Erythroblast (primary cell): ENCODE measurements at regions not wholly inside any gene's neighbourhood (a gene's known extent, or its start where the extent isn't known, plus 50 kb on each side); places are given as distances from the start of the nearest gene placed in this dataset.

Experiments used
- DNase-seq, 2 experiments: peaks; one replicate each; lab custom pipeline; 2025; lab: John Stamatoyannopoulos, UW
- GATA1 ChIP-seq: IDR thresholded peaks from 2 replicates; pipeline ENCODE4 v1.6.1; 2011; ENCODE audit warnings: low read depth, mild to moderate bottlenecking, control low read depth, low read length, moderate library complexity
- POLR2A ChIP-seq: IDR thresholded peaks from 2 replicates; pipeline ENCODE4 v1.6.1; 2011; ENCODE audit warnings: mild to moderate bottlenecking, low read length

GRCh38 chr16:16881814-16882213, 502.9 kb downstream of the NPIPA7 start:
- TF ChIP-seq GATA1 = no peak
- no peak for TF ChIP-seq POLR2A

GRCh38 chr16:16882766-16883165, 503.8 kb downstream of the NPIPA7 start:
- TF ChIP-seq GATA1 (no peak), POLR2A (no peak)
- no peak for DNase-seq

More at GRCh38 chr16:16881814-16882213, 502.9 kb downstream of the NPIPA7 start:
- no peak for DNase-seq

- DNase-seq = no peak
- TF ChIP-seq POLR2A (no peak), GATA1 (no peak)
Observed at GRCh38 chr16:16884451-16884850, 505.5 kb downstream of the NPIPA7 start.

- no peak for DNase-seq
- TF ChIP-seq GATA1 (no peak), POLR2A (no peak)
Observed at GRCh38 chr16:16887193-16887592, 508.3 kb downstream of the NPIPA7 start.

- peak in 1 of 2 experiments; percentile 2 for DNase-seq
- TF ChIP-seq POLR2A = no peak
- no peak for TF ChIP-seq GATA1
Observed at GRCh38 chr16:16890964-16891363, 512.0 kb downstream of the NPIPA7 start.

GRCh38 chr16:16904601-16905000, 525.7 kb downstream of the NPIPA7 start:
- DNase-seq = no peak
- TF ChIP-seq POLR2A (no peak), GATA1 (no peak)

- DNase-seq = no peak
- TF ChIP-seq GATA1 = no peak
- TF ChIP-seq POLR2A = no peak
Observed at GRCh38 chr16:16905850-16906249, 526.9 kb downstream of the NPIPA7 start.

GRCh38 chr16:16907089-16907488, 528.1 kb downstream of the NPIPA7 start:
- TF ChIP-seq GATA1 (no peak), POLR2A (no peak)
- no peak for DNase-seq

- DNase-seq = no peak
- no peak for TF ChIP-seq POLR2A
Observed at GRCh38 chr16:16908077-16908476, 529.1 kb downstream of the NPIPA7 start.

GRCh38 chr16:16909126-16909525, 530.2 kb downstream of the NPIPA7 start:
- DNase-seq = no peak
- TF ChIP-seq GATA1 (no peak), POLR2A (no peak)

GRCh38 chr16:16910666-16911065, 531.7 kb downstream of the NPIPA7 start:
- no peak for TF ChIP-seq POLR2A
- no peak for TF ChIP-seq GATA1
- no peak for DNase-seq

GRCh38 chr16:16915771-16916170, 536.8 kb downstream of the NPIPA7 start:
- no peak for TF ChIP-seq POLR2A
- no peak for TF ChIP-seq GATA1
- no peak for DNase-seq

- TF ChIP-seq POLR2A (no peak), GATA1 (no peak)
- no peak for DNase-seq
Observed at GRCh38 chr16:16917191-16917785, 538.3 kb downstream of the NPIPA7 start.

- TF ChIP-seq POLR2A = no peak
- TF ChIP-seq GATA1 = no peak
- no peak for DNase-seq
Observed at GRCh38 chr16:16923479-16923878, 544.5 kb downstream of the NPIPA7 start.

- DNase-seq = no peak
- TF ChIP-seq GATA1 (no peak), POLR2A (no peak)
Observed at GRCh38 chr16:16924613-16925012, 545.7 kb downstream of the NPIPA7 start.
